H7 (cell line): ENCODE measurements at regions not wholly inside any gene's neighbourhood (a gene's known extent, or its start where the extent isn't known, plus 50 kb on each side); places are given as distances from the start of the nearest gene placed in this dataset.

Experiments used
- DNase-seq: peaks from one replicate; pipeline ENCODE4 v3.0.0; 2012
- H3K27me3 ChIP-seq: 2 replicates; pipeline ENCODE4 v1.6.0; 2011; ENCODE audit warnings: mild to moderate bottlenecking, low read length; ENCODE audit not compliant: control insufficient read depth, insufficient read depth
- H3K36me3 ChIP-seq: replicated peaks from 2 replicates; pipeline ENCODE4 v1.5.1; 2011; ENCODE audit warnings: low read length; ENCODE audit not compliant: control insufficient read depth, insufficient read depth
- H3K4me3 ChIP-seq: 2 replicates; pipeline ENCODE4 v1.5.1; 2011; ENCODE audit warnings: low read depth, mild to moderate bottlenecking, control low read depth, low read length, moderate library complexity; ENCODE audit not compliant: insufficient read depth

- Histone ChIP-seq H3K4me3 (no peak overlapping the region), H3K36me3 (no peaks in the 10 kb centered on the region), H3K27me3 (no peaks in the 10 kb centered on the region)
- no peak for DNase-seq
Measured at GRCh38 chr2:234850818-234851217, 101.0 kb upstream of the SH3BP4 start.

DNA sequence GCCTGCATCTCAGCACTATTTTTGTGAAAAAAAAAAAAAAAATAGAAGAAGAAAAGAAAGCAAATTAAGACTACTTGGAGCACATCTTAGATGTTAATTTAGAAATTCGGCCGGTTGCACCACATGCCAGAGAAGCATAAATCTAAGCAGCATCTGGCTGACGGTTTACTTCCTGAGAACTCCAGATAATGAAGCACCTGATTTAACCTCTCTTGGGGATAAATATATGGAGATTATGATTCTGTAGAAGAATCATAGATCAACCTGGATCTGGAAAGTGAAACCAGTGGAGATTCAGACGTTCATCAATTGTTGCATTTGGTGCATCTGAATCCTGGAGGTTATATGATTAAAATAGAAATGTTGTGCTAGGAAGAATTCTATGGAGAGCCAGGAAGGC, 102.1 kb upstream of the SH3BP4 start:
- Histone ChIP-seq H3K36me3 (no peaks in the 10 kb centered on the region), H3K27me3 (no peaks in the 10 kb centered on the region), H3K4me3 (no peak overlapping the region)
- no peak for DNase-seq

DNA sequence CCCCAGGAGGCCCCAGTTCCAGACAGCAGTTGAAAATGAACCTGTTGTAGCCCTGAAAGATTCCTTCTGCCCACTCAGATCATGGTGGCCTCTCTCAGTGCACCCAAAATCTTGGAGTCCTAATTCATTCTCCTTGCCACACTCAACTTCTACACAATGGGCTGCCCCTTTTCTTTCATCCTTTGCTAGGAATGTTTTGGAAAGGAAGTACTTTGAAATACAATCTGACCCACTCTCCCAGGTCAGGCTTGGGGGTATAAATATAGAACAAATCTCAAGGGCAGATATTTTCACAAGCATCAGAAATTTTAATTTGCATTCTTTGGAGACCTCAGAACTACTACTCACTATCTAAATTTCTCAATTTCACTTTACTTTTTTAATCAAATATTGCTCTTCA, 103.2 kb upstream of the SH3BP4 start:
- no peak for DNase-seq
- H3K27me3 ChIP-seq, result no peaks in the 10 kb centered on the region
- no peaks in the 10 kb centered on the region for H3K36me3 ChIP-seq
- H3K4me3 ChIP-seq, result no peak overlapping the region

DNA sequence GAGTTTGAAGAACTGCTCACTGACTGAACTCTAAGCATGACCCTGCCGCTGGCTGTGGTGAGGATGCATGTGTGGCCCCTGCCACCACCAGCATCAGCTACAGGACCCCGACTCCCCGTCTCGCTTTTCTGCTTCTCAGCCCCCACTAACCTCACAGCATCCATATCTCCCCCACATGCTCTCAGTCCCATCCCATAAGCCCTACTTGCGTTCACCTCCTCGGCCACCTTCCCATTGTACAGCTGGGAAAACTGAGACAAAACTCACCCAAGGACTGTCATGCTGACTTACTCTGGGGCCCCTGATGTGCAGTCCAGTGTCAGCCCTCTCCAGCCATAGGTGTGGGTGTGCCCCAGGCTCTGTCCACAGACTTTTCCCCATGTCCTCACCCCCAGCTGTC, 104.2 kb upstream of the SH3BP4 start:
- Histone ChIP-seq H3K36me3 (no peaks in the 10 kb centered on the region), H3K4me3 (no peak overlapping the region), H3K27me3 (no peaks in the 10 kb centered on the region)
- no peak for DNase-seq

DNA sequence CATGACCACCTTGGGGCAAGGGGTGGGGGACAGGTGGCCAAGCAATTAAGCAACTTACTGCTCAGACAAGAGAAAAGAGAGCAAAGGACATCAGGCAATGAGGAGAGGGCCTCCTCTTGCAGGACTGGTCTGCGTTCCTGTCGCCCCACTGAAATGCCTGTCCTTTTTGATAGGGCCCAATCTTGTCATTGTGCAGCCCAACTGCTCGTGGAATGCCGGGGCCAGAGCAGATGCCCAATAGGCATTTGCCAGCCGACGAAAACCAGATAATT, 104.5 kb upstream of the SH3BP4 start:
- no peak for DNase-seq
- Histone ChIP-seq H3K36me3 (no peaks in the 10 kb centered on the region), H3K27me3 (no peaks in the 10 kb centered on the region), H3K4me3 (no peak overlapping the region)

DNA sequence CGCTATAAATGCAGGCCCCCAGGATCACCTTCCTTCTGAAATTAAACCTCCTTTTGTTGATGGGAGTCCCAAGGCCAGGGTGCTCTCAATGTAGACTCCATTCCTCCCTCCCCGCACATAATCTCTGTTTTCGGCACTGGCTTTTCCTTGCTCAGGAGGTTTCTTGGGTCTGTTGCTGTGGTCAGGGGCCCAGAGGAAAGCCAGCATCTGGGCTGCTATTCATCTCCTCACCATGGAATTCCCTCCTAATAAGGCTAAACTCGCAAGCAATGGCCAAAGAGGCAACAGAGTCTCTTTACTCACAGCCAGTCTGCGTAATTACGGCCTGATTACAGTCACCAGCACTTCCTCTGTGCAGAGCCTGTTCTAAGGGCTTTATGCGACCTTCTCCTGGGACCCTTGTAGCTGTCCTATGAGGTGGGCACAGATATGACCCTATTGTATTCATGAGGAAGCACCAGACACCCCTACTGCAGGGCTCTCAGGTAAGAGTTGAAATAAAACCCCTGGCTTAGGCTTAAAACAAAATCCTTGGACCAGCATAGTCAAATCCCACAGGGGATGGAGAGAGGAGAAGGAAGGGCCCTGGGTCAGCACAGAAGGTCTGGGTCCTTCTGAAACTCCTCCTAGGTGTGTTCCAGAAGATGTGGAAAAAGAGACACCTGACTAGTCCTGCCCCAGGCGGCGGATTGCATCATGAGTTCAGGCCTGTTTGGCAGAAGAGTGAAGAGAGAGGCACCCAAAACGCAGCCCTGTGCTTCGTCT, 105.0 kb upstream of the SH3BP4 start:
- Histone ChIP-seq H3K4me3 (no peak overlapping the region), H3K36me3 (no peaks in the 10 kb centered on the region), H3K27me3 (no peaks in the 10 kb centered on the region)
- no peak for DNase-seq

DNA sequence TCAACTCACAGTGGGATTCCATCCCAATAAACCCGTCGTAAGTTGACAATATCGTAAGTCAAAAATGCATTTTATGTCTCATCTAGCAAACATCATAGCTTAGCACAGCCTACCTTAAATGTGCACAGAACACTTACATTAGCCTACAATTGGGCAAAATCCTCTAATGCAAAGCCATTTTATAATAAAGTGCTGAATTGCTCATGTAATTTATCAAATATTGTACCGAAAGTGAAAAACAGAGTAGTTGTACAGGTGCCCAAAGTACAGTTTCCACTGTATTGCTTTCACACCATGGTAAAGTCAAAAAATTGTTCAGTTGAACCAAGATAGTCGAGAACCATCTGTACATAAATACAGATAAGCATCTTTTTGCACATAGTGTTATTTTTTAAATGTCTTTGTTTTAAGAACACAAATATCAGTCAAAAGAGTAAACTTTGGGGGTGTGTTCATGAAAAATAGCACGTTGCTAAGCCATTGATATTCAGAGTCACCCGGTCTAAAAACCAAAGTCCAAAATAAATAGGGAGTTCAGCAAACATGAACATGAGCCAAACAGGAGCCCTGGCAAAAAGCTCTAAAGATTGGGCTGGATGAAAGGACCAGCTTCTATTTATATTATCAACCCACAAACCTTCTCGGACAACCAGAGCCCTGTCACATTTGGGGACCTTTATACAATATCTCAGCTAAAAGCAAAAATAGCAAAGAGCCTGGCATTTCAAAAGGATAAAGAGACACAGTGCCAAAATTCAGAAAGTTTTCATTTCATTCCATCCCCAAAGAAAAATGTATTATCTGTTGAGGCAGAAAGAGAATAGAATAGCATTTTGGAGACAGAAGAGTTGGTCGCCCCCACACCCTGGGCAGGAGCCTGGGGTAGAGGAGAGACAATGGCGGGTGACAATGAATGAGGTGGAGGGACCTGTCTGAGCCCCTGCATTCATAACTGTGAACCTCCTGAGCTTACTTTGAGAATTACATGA, 105.9 kb upstream of the SH3BP4 start:
- Histone ChIP-seq H3K4me3 (no peak overlapping the region), H3K27me3 (no peaks in the 10 kb centered on the region), H3K36me3 (no peaks in the 10 kb centered on the region)
- DNase-seq, result no peak

DNA sequence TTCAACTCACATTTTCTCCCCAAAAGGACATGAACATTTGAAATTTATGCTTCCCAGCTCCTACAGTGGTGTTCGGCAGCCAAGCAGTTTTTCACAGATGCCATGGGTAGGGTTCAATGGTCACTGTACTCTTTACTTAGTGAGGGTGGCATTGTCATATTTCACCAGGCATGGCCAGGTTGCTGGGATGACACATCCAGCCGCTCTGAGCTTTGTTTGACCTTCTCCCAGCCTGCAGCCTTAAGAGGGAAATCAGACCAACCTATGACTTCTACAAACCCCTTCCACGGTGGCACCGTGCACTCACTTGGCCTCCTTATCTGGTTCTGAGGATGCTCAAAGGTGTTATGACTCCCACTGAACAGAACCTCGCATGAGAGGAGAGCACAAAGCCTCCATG, 108.4 kb upstream of the SH3BP4 start:
- H3K27me3 ChIP-seq, result no peaks in the 10 kb centered on the region
- H3K36me3 ChIP-seq, result no peaks in the 10 kb centered on the region
- no peak for DNase-seq
- H3K4me3 ChIP-seq, result no peak overlapping the region

GRCh38 chr2:234842753-234843152, 109.1 kb upstream of the SH3BP4 start:
- H3K36me3 ChIP-seq, result no peaks in the 10 kb centered on the region
- H3K4me3 ChIP-seq, result no peak overlapping the region
- no peaks in the 10 kb centered on the region for H3K27me3 ChIP-seq
- DNase-seq, result no peak

DNA sequence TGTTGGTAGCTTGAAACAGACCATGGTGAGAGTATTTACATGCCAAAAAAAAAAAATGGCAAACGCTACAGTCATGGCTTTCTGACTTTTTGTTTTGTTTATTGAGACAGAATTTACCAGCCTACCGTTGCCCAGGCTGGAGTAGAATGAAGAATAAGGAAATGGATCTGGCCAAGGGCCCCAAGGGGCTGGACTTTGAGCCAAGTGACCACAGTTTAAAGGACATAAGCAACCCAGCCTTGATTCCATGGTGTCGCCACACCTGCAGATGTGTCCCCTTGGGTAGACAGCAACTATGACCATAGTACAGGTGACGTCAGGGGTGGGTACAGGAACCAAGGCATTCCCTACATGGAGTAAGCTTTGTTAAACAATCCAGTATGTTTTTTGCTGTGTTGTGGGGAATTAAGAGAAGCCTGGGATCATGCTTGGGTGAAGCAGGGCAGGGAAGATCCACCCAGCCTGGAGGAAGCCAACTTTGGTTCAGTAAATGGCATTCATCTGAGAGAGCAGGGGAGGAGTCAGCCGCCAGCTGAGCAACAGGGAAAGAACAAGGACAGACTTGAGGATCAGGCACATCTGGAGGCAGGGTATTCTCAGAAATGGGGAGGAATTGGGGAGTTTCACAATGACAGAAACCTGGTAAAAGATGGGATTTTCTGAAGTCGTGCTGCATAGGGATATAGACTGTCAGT, 110.3 kb upstream of the SH3BP4 start:
- Histone ChIP-seq H3K27me3 (no peaks in the 10 kb centered on the region), H3K4me3 (no peak overlapping the region), H3K36me3 (no peaks in the 10 kb centered on the region)
- no peak for DNase-seq

GRCh38 chr2:234840336-234840735, 111.5 kb upstream of the SH3BP4 start:
- DNase-seq, result peak; percentile 61
- no peaks in the 10 kb centered on the region for H3K27me3 ChIP-seq
- H3K4me3 ChIP-seq, result no peak overlapping the region
- no peaks in the 10 kb centered on the region for H3K36me3 ChIP-seq

DNA sequence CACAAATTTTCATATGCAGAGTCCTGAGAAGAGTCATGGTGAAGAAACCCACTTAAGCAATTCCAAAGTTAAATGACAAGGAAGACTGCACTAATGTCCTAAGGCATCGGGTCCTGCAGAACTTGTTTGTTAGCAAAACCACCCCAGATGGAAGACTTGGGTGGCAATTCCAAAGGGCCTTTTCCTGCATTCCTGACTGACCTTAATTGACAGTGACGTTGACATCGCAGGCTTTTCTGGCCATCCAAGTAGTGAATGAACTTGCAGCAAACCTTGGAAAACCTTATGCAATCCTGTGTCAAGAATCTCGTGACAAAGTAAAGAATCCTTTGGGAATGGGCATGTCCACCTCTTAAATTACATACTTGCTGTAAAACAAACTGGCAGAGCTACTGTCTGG, 112.5 kb upstream of the SH3BP4 start:
- DNase-seq, result no peak
- Histone ChIP-seq H3K36me3 (no peaks in the 10 kb centered on the region), H3K27me3 (no peaks in the 10 kb centered on the region), H3K4me3 (no peak overlapping the region)

- H3K4me3 ChIP-seq, result no peak overlapping the region
- no peaks in the 10 kb centered on the region for H3K36me3 ChIP-seq
- H3K27me3 ChIP-seq, result no peaks in the 10 kb centered on the region
- DNase-seq, result no peak
Measured at GRCh38 chr2:234836271-234836670, 115.5 kb upstream of the SH3BP4 start.

GRCh38 chr2:234835738-234836137, 116.1 kb upstream of the SH3BP4 start:
- no peaks in the 10 kb centered on the region for H3K36me3 ChIP-seq
- no peak overlapping the region for H3K4me3 ChIP-seq
- no peaks in the 10 kb centered on the region for H3K27me3 ChIP-seq
- no peak for DNase-seq
